ENCODE measurements at regions not wholly inside any gene's neighbourhood (a gene's known extent, or its start where the extent isn't known, plus 50 kb on each side); places are given as distances from the start of the nearest gene placed in this dataset.

DNA sequence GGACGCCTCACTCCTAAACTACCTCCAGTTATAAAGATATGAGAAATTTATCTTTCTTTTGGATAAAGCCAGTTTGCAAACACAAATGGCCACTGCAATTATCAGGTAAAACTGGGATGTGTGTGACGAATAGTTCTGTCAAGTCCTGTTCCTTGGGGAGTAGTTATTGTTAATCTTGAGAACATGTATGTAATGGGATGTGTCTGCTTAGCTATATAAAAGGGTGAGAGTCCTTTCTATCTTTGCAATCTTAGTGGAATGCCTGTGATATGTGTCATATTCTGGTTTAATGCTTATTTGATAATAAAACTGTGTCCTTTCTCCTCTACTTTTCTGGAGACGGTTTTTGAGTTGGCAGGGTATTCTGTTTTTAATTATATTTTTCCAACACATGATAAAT, 56.1 kb upstream of the PKP2 start:
- Histone ChIP-seq H4K20me1 (ENCODE audit: control insufficient read depth, insufficient read depth, low read depth, low read length) (no peaks in the 10 kb centered on the region), H3K27me3 (ENCODE audit: control insufficient read depth, low read length) (no peaks in the 10 kb centered on the region; the same call in 1 of the 2 replicates), H3K4me1 (ENCODE audit: control insufficient read depth, low read length) (no peaks in the 10 kb centered on the region), H3K79me2 (ENCODE audit: control insufficient read depth, low read length) (no peaks in the 10 kb centered on the region), H3K4me2 (ENCODE audit: low read length) (no peak overlapping the region), H3K36me3 (ENCODE audit: control insufficient read depth, low read length) (no peaks in the 10 kb centered on the region), H3F3A (ENCODE audit: control insufficient read depth, insufficient read depth) (no peaks in the 10 kb centered on the region), H3K9me2 (replicated peaks; ENCODE audit: control insufficient read depth, low read length) (no peaks in the 10 kb centered on the region), H3K4me3 (ENCODE audit: low read length) (no peak overlapping the region), H3K27ac (ENCODE audit: low read depth, low read length) (no peak overlapping the region), H3K9me3 (ENCODE audit: control insufficient read depth, insufficient read depth, low read length) (no peaks in the 10 kb centered on the region)
- TF ChIP-seq, protein P1, sequence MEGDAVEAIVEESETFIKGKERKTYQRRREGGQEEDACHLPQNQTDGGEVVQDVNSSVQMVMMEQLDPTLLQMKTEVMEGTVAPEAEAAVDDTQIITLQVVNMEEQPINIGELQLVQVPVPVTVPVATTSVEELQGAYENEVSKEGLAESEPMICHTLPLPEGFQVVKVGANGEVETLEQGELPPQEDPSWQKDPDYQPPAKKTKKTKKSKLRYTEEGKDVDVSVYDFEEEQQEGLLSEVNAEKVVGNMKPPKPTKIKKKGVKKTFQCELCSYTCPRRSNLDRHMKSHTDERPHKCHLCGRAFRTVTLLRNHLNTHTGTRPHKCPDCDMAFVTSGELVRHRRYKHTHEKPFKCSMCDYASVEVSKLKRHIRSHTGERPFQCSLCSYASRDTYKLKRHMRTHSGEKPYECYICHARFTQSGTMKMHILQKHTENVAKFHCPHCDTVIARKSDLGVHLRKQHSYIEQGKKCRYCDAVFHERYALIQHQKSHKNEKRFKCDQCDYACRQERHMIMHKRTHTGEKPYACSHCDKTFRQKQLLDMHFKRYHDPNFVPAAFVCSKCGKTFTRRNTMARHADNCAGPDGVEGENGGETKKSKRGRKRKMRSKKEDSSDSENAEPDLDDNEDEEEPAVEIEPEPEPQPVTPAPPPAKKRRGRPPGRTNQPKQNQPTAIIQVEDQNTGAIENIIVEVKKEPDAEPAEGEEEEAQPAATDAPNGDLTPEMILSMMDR (IDR thresholded peaks at IDR 0.05; ENCODE audit: low read depth, low read length, poor library complexity, severe bottlenecking), result no peak
- TF ChIP-seq EZH2phosphoT487 (IDR thresholded peaks at IDR 0.05; ENCODE audit: borderline replicate concordance, low read length), result no peak

DNA sequence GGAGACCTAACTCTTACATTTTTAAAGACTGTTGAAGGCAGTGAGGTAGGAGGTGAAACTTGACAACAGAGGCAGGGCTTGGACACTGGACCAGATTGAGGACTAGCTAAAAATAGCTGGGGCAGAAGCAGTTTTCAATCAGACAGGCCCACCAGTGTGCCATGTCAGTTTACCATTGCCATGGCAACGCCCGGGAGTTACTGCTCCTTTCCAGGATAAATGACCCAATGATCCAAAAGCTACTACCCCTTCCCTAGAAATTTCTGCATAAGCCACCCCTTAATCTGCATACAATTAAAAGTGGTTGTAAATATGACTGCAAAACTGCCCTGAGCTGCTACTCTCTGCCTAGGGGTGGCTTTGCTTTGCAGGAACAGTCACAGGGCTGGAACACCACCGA, 53.2 kb upstream of the PKP2 start:
- Histone ChIP-seq H3K4me3 (ENCODE audit: low read length) (no peak overlapping the region), H3F3A (ENCODE audit: control insufficient read depth, insufficient read depth) (no peaks in the 10 kb centered on the region), H3K36me3 (ENCODE audit: control insufficient read depth, low read length) (no peaks in the 10 kb centered on the region), H3K9me2 (replicated peaks; ENCODE audit: control insufficient read depth, low read length) (no peaks in the 10 kb centered on the region), H3K4me2 (ENCODE audit: low read length) (no peak overlapping the region), H3K9me3 (ENCODE audit: control insufficient read depth, insufficient read depth, low read length) (no peaks in the 10 kb centered on the region), H3K79me2 (ENCODE audit: control insufficient read depth, low read length) (no peaks in the 10 kb centered on the region), H3K4me1 (ENCODE audit: control insufficient read depth, low read length) (no peaks in the 10 kb centered on the region), H3K27me3 (ENCODE audit: control insufficient read depth, low read length) (no peaks in the 10 kb centered on the region; the same call in 1 of the 2 replicates), H4K20me1 (ENCODE audit: control insufficient read depth, insufficient read depth, low read depth, low read length) (no peaks in the 10 kb centered on the region), H3K27ac (ENCODE audit: low read depth, low read length) (no peak overlapping the region)
- no peak for TF ChIP-seq EZH2phosphoT487 (IDR thresholded peaks at IDR 0.05; ENCODE audit: borderline replicate concordance, low read length)
- TF ChIP-seq, protein P1 (IDR thresholded peaks at IDR 0.05; ENCODE audit: low read depth, low read length, poor library complexity, severe bottlenecking), result no peak

DNA sequence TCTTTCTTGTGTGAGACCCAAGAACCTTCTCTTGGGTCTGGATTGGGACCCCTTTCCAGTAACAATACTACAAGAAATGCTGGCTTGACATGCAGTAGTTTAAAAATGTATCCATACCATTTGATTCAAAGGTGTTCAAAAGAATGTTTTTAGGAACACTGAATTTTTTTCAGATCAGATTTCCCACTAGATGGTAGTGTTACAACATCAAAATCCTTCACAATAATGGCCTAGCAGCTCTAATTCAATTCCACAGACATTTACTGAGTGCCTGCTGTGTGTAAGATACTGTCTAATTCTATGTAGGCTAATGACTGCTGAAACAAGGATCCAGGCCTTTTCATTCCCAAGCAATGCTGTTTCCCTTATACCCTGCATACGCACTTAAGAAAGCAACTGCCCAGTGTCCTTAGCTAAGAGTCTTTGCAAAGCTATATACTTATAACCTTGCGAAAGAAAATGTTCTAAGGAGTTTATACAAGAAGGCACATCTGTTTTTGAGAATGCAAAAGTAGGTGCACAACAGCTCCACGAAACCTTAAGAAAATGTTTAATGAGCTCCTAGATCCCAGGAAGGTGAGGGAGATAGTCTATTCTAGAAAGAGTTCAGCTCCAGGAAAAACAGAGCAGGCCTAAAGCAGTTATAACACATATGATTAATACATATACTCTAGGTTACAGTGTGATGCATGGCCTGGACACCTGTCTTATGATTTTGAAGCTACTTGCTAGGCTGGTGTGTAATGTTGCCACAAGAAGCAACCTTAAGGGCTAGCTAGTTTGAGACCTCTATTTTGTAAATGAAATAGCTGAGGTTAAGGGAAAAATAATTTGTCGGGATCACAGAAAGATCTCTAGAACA, 50.9 kb upstream of the PKP2 start:
- Histone ChIP-seq H3K4me2 (ENCODE audit: low read length) (no peak overlapping the region), H3K36me3 (ENCODE audit: control insufficient read depth, low read length) (no peaks in the 10 kb centered on the region), H3K9me3 (ENCODE audit: control insufficient read depth, insufficient read depth, low read length) (no peaks in the 10 kb centered on the region), H4K20me1 (ENCODE audit: control insufficient read depth, insufficient read depth, low read depth, low read length) (no peaks in the 10 kb centered on the region), H3K27me3 (ENCODE audit: control insufficient read depth, low read length) (no peaks in the 10 kb centered on the region; the same call in 1 of the 2 replicates), H3K4me1 (ENCODE audit: control insufficient read depth, low read length) (no peaks in the 10 kb centered on the region), H3K27ac (ENCODE audit: low read depth, low read length) (no peak overlapping the region), H3F3A (ENCODE audit: control insufficient read depth, insufficient read depth) (no peaks in the 10 kb centered on the region), H3K9me2 (replicated peaks; ENCODE audit: control insufficient read depth, low read length) (no peaks in the 10 kb centered on the region), H3K4me3 (ENCODE audit: low read length) (no peak overlapping the region), H3K79me2 (ENCODE audit: control insufficient read depth, low read length) (no peaks in the 10 kb centered on the region)
- TF ChIP-seq, protein P1 (IDR thresholded peaks at IDR 0.05; ENCODE audit: low read depth, low read length, poor library complexity, severe bottlenecking), result peak; percentile 10
- TF ChIP-seq EZH2phosphoT487 (IDR thresholded peaks at IDR 0.05; ENCODE audit: borderline replicate concordance, low read length), result no peak
